ENCODE measurements at regions not wholly inside any gene's neighbourhood (a gene's known extent, or its start where the extent isn't known, plus 50 kb on each side); places are given as distances from the start of the nearest gene placed in this dataset.

DNA sequence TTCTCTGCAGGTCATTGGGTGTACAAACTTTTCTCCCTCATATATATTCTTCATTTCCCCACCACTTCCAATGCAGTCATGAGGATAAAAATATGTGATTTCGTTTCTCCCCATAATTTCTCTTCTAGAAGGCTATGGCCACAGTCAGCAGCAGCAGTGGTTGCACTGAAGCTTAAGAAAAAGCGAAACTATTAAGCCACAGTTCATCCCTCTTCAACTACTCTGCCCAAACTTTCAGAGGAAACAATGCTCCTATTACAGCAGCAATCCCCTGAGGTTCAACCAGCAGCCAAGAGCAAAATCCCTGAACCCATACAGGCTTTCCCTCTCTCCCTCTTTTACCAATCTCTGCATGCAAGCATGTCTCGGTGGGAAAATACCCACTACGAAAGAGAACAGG lies 298.6 kb downstream of the DHX15 start:
- TF ChIP-seq, protein P1, sequence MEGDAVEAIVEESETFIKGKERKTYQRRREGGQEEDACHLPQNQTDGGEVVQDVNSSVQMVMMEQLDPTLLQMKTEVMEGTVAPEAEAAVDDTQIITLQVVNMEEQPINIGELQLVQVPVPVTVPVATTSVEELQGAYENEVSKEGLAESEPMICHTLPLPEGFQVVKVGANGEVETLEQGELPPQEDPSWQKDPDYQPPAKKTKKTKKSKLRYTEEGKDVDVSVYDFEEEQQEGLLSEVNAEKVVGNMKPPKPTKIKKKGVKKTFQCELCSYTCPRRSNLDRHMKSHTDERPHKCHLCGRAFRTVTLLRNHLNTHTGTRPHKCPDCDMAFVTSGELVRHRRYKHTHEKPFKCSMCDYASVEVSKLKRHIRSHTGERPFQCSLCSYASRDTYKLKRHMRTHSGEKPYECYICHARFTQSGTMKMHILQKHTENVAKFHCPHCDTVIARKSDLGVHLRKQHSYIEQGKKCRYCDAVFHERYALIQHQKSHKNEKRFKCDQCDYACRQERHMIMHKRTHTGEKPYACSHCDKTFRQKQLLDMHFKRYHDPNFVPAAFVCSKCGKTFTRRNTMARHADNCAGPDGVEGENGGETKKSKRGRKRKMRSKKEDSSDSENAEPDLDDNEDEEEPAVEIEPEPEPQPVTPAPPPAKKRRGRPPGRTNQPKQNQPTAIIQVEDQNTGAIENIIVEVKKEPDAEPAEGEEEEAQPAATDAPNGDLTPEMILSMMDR (IDR thresholded peaks at IDR 0.05 in 4 of 5, conservative IDR thresholded peaks at IDR 0.05 in 1 of 5), result no peak
- TF ChIP-seq POLR2A (IDR thresholded peaks at IDR 0.05), result no peak
